ENCODE measurements at regions not wholly inside any gene's neighbourhood (a gene's known extent, or its start where the extent isn't known, plus 50 kb on each side); places are given as distances from the start of the nearest gene placed in this dataset.

DNA sequence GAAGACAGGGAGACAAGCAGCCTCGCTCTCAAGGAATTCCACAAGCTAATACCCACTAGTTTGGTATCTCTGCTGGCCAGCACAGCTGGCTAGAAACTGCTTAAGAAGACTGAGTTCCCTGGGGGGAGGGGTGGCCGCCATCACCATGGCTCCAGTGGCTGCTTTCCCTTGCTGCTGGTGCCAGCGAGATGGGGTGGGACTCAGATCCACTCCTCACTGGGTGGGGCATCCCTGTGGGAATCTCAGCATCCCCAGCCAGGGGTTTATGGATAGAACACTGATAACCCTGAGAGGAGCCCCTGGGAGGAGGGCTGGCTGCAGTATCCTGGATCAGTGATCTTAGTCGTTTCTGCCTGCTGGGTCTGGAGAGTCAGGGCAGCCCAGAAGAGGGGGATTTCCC lies 170.6 kb upstream of the MDGA2 start:
- TF ChIP-seq, protein P1, sequence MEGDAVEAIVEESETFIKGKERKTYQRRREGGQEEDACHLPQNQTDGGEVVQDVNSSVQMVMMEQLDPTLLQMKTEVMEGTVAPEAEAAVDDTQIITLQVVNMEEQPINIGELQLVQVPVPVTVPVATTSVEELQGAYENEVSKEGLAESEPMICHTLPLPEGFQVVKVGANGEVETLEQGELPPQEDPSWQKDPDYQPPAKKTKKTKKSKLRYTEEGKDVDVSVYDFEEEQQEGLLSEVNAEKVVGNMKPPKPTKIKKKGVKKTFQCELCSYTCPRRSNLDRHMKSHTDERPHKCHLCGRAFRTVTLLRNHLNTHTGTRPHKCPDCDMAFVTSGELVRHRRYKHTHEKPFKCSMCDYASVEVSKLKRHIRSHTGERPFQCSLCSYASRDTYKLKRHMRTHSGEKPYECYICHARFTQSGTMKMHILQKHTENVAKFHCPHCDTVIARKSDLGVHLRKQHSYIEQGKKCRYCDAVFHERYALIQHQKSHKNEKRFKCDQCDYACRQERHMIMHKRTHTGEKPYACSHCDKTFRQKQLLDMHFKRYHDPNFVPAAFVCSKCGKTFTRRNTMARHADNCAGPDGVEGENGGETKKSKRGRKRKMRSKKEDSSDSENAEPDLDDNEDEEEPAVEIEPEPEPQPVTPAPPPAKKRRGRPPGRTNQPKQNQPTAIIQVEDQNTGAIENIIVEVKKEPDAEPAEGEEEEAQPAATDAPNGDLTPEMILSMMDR (conservative IDR thresholded peaks at IDR 0.05 in 1 of 2, IDR thresholded peaks at IDR 0.05 in 1 of 2; ENCODE audit: extremely low read depth in 1 of 2, insufficient read depth in 1 of 2, low read depth in 1 of 2, low read length in 2 of 2), result no peak
- no peak for TF ChIP-seq EZH2 (IDR thresholded peaks at IDR 0.05; ENCODE audit: borderline replicate concordance, low read length)

Measured in mammary epithelial cell (primary cell).